HFF-Myc (cell line): ENCODE measurements at regions not wholly inside any gene's neighbourhood (a gene's known extent, or its start where the extent isn't known, plus 50 kb on each side); places are given as distances from the start of the nearest gene placed in this dataset.

Experiments
- DNase-seq: peaks from one replicate; pipeline ENCODE4 v3.0.0-alpha.2; 2011; ENCODE audit warnings: low read depth; ENCODE audit errors: extremely low read depth
- H3K4me3 ChIP-seq: replicated peaks from 2 replicates; pipeline ENCODE4 v1.5.1; 2011; ENCODE audit warnings: low read depth, mild to moderate bottlenecking, control low read depth, low read length
- CTCF ChIP-seq: IDR thresholded peaks from 2 replicates; pipeline ENCODE4 v1.5.1; 2012; ENCODE audit warnings: mild to moderate bottlenecking, low read depth, low read length, control low read depth; ENCODE audit errors: missing control alignments

- H3K4me3 ChIP-seq: no peak overlapping the region
- TF ChIP-seq CTCF: no peak
- DNase-seq: no peak
Observed at GRCh38 chr3:64836097-64836496, 148.3 kb upstream of the ADAMTS9 start.

GRCh38 chr3:64832098-64832497 lies 144.3 kb upstream of the ADAMTS9 start:
- TF ChIP-seq CTCF: no peak
- H3K4me3 ChIP-seq: no peak overlapping the region
- DNase-seq: no peak

- no peak for TF ChIP-seq CTCF
- no peak for DNase-seq
- H3K4me3 ChIP-seq: no peak overlapping the region
Observed at GRCh38 chr3:64830681-64831080, 142.9 kb upstream of the ADAMTS9 start.

GRCh38 chr3:64829331-64829730 lies 141.5 kb upstream of the ADAMTS9 start:
- no peak for DNase-seq
- TF ChIP-seq CTCF: no peak
- H3K4me3 ChIP-seq: no peak overlapping the region

- no peak for TF ChIP-seq CTCF
- H3K4me3 ChIP-seq: no peak overlapping the region
- DNase-seq: peak; percentile 11
Observed at GRCh38 chr3:64828276-64828675, 140.5 kb upstream of the ADAMTS9 start.

- no peak for DNase-seq
- TF ChIP-seq CTCF: no peak
- no peak overlapping the region for H3K4me3 ChIP-seq
Observed at GRCh38 chr3:64827431-64827830, 139.6 kb upstream of the ADAMTS9 start.

GRCh38 chr3:64827019-64827418 lies 139.2 kb upstream of the ADAMTS9 start:
- DNase-seq: no peak
- TF ChIP-seq CTCF: no peak
- H3K4me3 ChIP-seq: no peak overlapping the region
